GM12865 (cell line): ENCODE measurements at regions not wholly inside any gene's neighbourhood (a gene's known extent, or its start where the extent isn't known, plus 50 kb on each side); places are given as distances from the start of the nearest gene placed in this dataset.

Experiments
- DNase-seq: peaks from one replicate; pipeline ENCODE4 v3.0.0; 2010; ENCODE audit warnings: low read depth
- H3K4me3 ChIP-seq: 2 replicates; pipeline ENCODE4 v1.5.1; 2011; ENCODE audit warnings: mild to moderate bottlenecking, low read depth, low read length, control low read depth
- CTCF ChIP-seq: IDR thresholded peaks from 2 replicates; pipeline ENCODE4 v1.5.1; 2011; ENCODE audit warnings: low read length, control low read depth, low read depth, inconsistent platforms; ENCODE audit not compliant: insufficient read depth; ENCODE audit errors: missing control alignments

- no peak for DNase-seq
- no peak overlapping the region for H3K4me3 ChIP-seq
- no peak for TF ChIP-seq CTCF
Observed at GRCh38 chr2:211176514-211177141, 620.2 kb downstream of the CPS1 start.

- no peak for DNase-seq
- no peak overlapping the region for H3K4me3 ChIP-seq
- no peak for TF ChIP-seq CTCF
Observed at GRCh38 chr2:211181626-211182025, 625.2 kb downstream of the CPS1 start.

GRCh38 chr2:211187602-211188001, 631.2 kb downstream of the CPS1 start:
- TF ChIP-seq CTCF, result no peak
- DNase-seq, result no peak
- no peak overlapping the region for H3K4me3 ChIP-seq

GRCh38 chr2:211203986-211204385, 647.6 kb downstream of the CPS1 start:
- H3K4me3 ChIP-seq, result no peak overlapping the region
- DNase-seq, result peak; percentile 25
- TF ChIP-seq CTCF, result no peak

- DNase-seq, result no peak
- no peak overlapping the region for H3K4me3 ChIP-seq
- no peak for TF ChIP-seq CTCF
Observed at GRCh38 chr2:211204456-211204855, 648.1 kb downstream of the CPS1 start.

GRCh38 chr2:211204902-211205301, 648.5 kb downstream of the CPS1 start:
- no peak for DNase-seq
- TF ChIP-seq CTCF, result no peak
- H3K4me3 ChIP-seq, result no peak overlapping the region

- DNase-seq, result no peak
- no peak overlapping the region for H3K4me3 ChIP-seq
- no peak for TF ChIP-seq CTCF
Observed at GRCh38 chr2:211205358-211205757, 649.0 kb downstream of the CPS1 start.
